Caki2 (cell line): ENCODE measurements at regions not wholly inside any gene's neighbourhood (a gene's known extent, or its start where the extent isn't known, plus 50 kb on each side); places are given as distances from the start of the nearest gene placed in this dataset.
"Not testable (repeated sequence)": the region's sequence is repeated elsewhere in the genome, so short reads cannot be mapped to it uniquely, and the experiment has no call there.

Source experiments
- DNase-seq: peaks from one replicate; pipeline ENCODE4 v3.0.0-alpha.2; 2015; ENCODE audit warnings: low read depth
- in situ Hi-C: cut with HindIII; loops from 2 replicates; pipeline ENCODE4 v1.10.0; 2016; ENCODE audit warnings: low sequenced_read_pairs, low pct_unique_long_range_greater_than_20kb, mixed read lengths

GRCh38 chr13:109344552-109345157 lies 441.7 kb downstream of the IRS2 start:
- in situ Hi-C loops = no loop called here
- DNase-seq = no peak

GRCh38 chr13:109336730-109337129 lies 449.7 kb downstream of the IRS2 start:
- in situ Hi-C loops = no loop called here
- DNase-seq = peak; percentile 35

DNA sequence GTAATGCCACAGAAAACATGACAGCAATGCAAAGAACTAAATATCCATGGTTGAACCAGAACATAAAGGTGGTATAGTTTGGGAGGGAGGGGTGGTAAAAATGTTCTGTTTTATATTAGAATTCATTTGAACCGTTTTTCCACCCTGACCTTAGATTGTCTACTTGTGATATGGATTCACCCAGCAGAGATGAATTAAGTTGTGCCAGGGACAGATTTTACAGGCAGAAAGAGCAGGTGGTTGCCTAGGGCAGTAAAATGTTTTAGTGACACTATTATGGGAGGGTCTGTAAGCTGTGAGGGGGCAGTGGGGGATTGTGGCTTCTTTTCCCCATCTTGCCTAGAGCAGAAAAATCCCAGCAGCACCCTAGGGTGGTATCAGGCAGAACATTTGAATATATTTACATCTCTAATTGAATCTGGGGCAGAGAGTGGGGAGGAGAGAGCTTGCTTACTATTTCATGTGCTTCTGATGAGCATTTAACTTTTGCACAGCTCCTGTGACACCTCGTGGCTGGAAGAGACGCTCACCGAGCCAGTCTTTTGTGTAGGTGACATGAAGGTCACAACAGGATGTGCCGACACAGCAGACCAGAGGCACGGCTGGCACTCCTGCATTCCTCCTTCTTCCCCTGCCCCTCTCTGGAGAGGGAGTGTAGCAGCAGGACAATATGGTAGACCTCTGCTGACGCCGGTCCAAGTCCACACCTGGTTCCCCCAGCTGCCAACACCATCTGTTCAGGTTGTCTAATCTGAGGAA lies 452.3 kb downstream of the IRS2 start:
- in situ Hi-C loops = no loop called here
- DNase-seq = no peak

DNA sequence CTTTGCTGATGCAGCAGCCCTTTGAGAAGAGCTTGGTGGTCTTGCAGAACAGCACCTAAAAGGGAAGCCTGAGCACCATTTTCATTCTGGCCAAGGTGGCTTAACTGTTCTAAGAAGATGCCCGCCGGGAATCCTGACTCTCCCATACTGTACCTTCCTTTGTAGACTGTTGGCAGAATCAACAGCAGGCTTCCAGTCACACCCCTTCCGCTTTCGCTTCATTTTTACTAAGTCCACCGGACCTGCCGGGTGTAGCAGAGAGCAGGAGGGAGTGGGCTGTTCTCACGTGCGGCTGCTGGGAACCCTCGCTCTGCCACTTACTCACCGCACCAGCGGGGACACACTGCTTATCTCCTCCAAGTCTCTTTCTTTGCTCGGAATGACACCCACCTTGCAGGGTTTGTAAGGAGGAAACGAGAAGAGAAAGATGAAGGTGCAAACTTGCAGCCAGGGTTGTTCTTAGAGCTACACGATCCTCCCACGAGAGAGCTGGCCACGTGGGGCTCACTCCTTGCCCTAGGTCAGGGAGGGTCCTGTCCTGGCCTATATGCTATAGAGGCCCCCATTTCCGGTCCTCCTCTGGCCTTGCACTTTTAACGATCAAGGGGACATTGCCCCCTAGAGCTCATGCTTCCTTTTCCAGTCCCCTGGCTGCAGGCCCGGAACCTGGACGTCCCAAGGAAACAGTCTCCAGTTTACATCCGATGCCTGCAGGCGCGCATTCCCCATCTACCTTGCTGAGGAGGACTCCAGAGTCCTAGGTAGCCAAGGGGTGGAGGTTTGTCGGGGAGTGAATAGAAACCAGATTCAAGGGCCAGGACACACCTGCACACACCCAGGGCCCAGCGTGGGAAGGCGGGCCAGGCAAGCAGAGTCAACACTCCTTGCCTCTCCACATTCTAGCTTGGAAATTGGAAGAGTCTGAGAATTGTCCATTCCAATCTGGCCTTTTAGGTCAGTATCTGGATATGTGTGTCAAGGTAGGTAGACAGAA lies 453.6 kb downstream of the IRS2 start:
- in situ Hi-C loops = no loop called here
- no peak for DNase-seq

- DNase-seq = no peak
- in situ Hi-C loops = no loop called here
Observed at GRCh38 chr13:109331898-109332297, 454.5 kb downstream of the IRS2 start.

- in situ Hi-C loops = no loop called here
- no peak for DNase-seq
Observed at GRCh38 chr13:109331011-109331433, 455.4 kb downstream of the IRS2 start.

DNA sequence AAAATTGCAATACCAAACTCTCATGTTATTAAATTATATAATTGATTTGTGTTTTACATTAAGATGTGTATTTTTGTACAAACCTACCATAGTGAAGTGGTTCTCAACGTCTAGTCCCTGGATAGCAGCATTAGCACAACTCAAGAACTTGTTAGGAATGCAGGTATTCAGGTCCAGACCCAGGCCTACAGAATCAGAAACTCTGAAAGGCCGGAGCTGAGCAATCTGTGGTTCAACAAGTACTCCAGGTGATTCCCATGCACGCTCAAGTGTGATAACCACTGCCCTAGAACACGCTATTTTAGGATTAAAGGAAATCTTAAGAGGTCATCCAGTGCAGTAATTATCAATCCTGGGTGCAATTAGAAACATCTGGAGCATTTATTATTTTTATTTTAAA lies 456.3 kb downstream of the IRS2 start:
- no peak for DNase-seq
- in situ Hi-C loops = no loop called here

GRCh38 chr13:109329175-109329574 lies 457.2 kb downstream of the IRS2 start:
- in situ Hi-C loops = no loop called here
- no peak for DNase-seq

- in situ Hi-C loops = no loop called here
Observed at GRCh38 chr13:109326601-109327000, 459.8 kb downstream of the IRS2 start.

GRCh38 chr13:109323338-109323737 lies 463.0 kb downstream of the IRS2 start:
- no peak for DNase-seq
- in situ Hi-C loops = no loop called here

More at GRCh38 chr13:109326601-109327000, 459.8 kb downstream of the IRS2 start:
- no peak for DNase-seq

- no peak for DNase-seq
- in situ Hi-C loops = no loop called here
Observed at GRCh38 chr13:109318945-109319590, 467.3 kb downstream of the IRS2 start.

DNA sequence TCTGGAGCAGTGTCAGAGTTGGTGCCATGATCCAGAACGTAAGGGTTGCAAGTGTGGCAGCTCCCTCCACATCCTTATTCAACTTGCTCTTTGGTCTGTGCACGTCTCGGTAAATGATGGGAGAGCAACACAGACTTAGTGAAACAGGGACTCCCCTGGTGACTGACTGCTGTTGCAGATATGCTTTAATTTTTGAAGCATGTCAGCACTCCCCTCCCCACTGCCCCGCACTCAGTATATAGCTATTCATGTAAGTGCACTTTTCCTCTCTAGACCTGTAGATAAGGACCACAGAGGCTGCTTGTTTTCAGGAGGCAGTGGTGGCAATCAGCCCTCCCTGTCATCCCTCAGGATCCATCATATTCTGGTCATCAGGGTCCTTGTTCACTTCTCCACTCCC lies 470.9 kb downstream of the IRS2 start:
- DNase-seq = no peak
- in situ Hi-C loops = no loop called here

DNA sequence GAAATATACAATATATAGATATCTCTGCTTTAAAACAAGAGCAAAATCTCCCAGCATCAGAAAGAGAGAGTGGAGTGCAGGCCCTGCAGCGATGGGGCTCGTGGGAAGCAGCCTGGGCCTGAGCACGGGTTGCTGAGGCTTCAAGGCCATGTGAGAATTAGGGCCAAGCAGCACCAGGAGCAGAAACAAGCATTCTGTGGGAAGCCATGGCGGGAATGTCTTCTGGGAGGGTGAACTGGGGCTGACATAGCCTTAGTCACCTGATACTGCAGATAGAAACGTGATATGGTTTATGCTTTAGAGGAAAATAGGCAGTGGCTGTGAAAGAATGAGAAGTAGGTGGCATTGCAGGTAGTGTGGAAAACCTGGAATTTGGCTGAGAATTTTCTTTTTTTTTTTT lies 472.3 kb downstream of the IRS2 start:
- no peak for DNase-seq
- in situ Hi-C loops = no loop called here

GRCh38 chr13:109312399-109312798 lies 474.0 kb downstream of the IRS2 start:
- no peak for DNase-seq
- in situ Hi-C loops = no loop called here

GRCh38 chr13:109311431-109311976 lies 474.9 kb downstream of the IRS2 start:
- in situ Hi-C loops, DNase-seq: not testable (repeated sequence)

- in situ Hi-C loops = no loop called here
- peak; percentile 18 for DNase-seq
Observed at GRCh38 chr13:109309625-109310363, 476.6 kb downstream of the IRS2 start.

GRCh38 chr13:109307027-109307426 lies 479.4 kb downstream of the IRS2 start:
- no peak for DNase-seq
- in situ Hi-C loops = no loop called here
